Breast epithelium (tissue), 4 donors: ENCODE measurements at regions not wholly inside any gene's neighbourhood (a gene's known extent, or its start where the extent isn't known, plus 50 kb on each side); places are given as distances from the start of the nearest gene placed in this dataset.

Experiments used
- DNase-seq, 2 donors: peaks; one replicate each; pipeline ENCODE4 v3.0.0-alpha.2; 2019; ENCODE audit warnings: low spot score in 2 of 2
- H3K27ac ChIP-seq, 2 donors: fragments of 200-600 bp; sonication (generic) in 1 of 2; one replicate each; pipeline ENCODE4 v1.5.1; 2016 to 2019; ENCODE audit warnings: mild to moderate bottlenecking in 1 of 2
- H3K27me3 ChIP-seq, 2 donors: fragments of 200-600 bp; sonication (generic) in 1 of 2; one replicate each; pipeline versions ENCODE4 v1.5.1 to v1.6.0; 2017 to 2019; ENCODE audit warnings: control low read depth in 1 of 2, mild to moderate bottlenecking in 1 of 2
- H3K36me3 ChIP-seq: fragments of 200-600 bp; one replicate; pipeline ENCODE4 v1.5.1; 2019
- H3K4me1 ChIP-seq, 2 donors: fragments of 200-600 bp; sonication (generic); one replicate each; pipeline ENCODE4 v1.5.1; 2016 to 2019; ENCODE audit warnings: control low read depth in 1 of 2
- H3K4me3 ChIP-seq, 3 donors: fragments of 200-600 bp; sonication (generic); 1 replicate in 2 of 3; 2 replicates in 1 of 3; pipeline ENCODE4 v1.5.1; 2016 to 2019; ENCODE audit warnings: mild to moderate bottlenecking in 3 of 3, moderate library complexity in 2 of 3
- H3K9me3 ChIP-seq, 2 donors: fragments of 200-600 bp; sonication (generic) in 1 of 2; one replicate each; pipeline ENCODE4 v1.5.1; 2016 to 2019; ENCODE audit warnings: control low read depth in 1 of 2
- POLR2A ChIP-seq: fragments of 450-650 bp; IDR thresholded peaks from one replicate; pipeline ENCODE4 v1.6.1; 2016; ENCODE audit warnings: antibody characterized with exemption, mild to moderate bottlenecking, moderate library complexity
- POLR2AphosphoS5 ChIP-seq, 3 donors: sonication (generic); formaldehyde crosslinking; IDR thresholded peaks; one replicate each; pipeline ENCODE4 v1.6.1; 2017; ENCODE audit warnings: antibody characterized with exemption in 3 of 3
- intact Hi-C: fragments of 100-400 bp; cut with DNase I; formaldehyde crosslinking; loops from one replicate; pipeline ENCODE4 v1.15.1; 2023; ENCODE audit warnings: low total_unique reads
- TF ChIP-seq, protein P1 (sequence below), 3 donors: fragments of 450-650 bp; IDR thresholded peaks; one replicate each; pipeline ENCODE4 v1.5.1; 2016 to 2017; ENCODE audit warnings: antibody characterized with exemption in 3 of 3, mild to moderate bottlenecking in 3 of 3, moderate library complexity in 3 of 3

GRCh38 chr7:81197266-81197665 lies 278.4 kb upstream of the SEMA3C start:
- TF ChIP-seq, protein P1, sequence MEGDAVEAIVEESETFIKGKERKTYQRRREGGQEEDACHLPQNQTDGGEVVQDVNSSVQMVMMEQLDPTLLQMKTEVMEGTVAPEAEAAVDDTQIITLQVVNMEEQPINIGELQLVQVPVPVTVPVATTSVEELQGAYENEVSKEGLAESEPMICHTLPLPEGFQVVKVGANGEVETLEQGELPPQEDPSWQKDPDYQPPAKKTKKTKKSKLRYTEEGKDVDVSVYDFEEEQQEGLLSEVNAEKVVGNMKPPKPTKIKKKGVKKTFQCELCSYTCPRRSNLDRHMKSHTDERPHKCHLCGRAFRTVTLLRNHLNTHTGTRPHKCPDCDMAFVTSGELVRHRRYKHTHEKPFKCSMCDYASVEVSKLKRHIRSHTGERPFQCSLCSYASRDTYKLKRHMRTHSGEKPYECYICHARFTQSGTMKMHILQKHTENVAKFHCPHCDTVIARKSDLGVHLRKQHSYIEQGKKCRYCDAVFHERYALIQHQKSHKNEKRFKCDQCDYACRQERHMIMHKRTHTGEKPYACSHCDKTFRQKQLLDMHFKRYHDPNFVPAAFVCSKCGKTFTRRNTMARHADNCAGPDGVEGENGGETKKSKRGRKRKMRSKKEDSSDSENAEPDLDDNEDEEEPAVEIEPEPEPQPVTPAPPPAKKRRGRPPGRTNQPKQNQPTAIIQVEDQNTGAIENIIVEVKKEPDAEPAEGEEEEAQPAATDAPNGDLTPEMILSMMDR (IDR thresholded peaks at IDR 0.05), result no peak
- no peak for TF ChIP-seq POLR2AphosphoS5 (IDR thresholded peaks at IDR 0.05)
- TF ChIP-seq POLR2A, result no peak
- no peak for DNase-seq
- Histone ChIP-seq H3K9me3 (no peaks in the 10 kb centered on the region), H3K27me3 (no peaks in the 10 kb centered on the region), H3K36me3 (no peaks in the 10 kb centered on the region), H3K4me1 (no peaks in the 10 kb centered on the region), H3K27ac (no peak overlapping the region), H3K4me3 (no peak overlapping the region)
- intact Hi-C loops, result no loop called here

- H3K36me3 ChIP-seq, result no peaks in the 10 kb centered on the region
- intact Hi-C loops, result no loop called here
- TF ChIP-seq, protein P1 (IDR thresholded peaks at IDR 0.05), result no peak
- TF ChIP-seq POLR2A, result no peak
- TF ChIP-seq POLR2AphosphoS5 (IDR thresholded peaks at IDR 0.05), result no peak
- H3K27me3 ChIP-seq, result no peaks in the 10 kb centered on the region
- no peak overlapping the region for H3K4me3 ChIP-seq
- no peak for DNase-seq
- no peaks in the 10 kb centered on the region for H3K9me3 ChIP-seq
- no peak overlapping the region for H3K27ac ChIP-seq
- H3K4me1 ChIP-seq, result no peaks in the 10 kb centered on the region
These were observed 276.2 kb upstream of the SEMA3C start for GRCh38 chr7:81195033-81195432.

GRCh38 chr7:81190997-81191768 lies 272.3 kb upstream of the SEMA3C start:
- TF ChIP-seq, protein P1 (IDR thresholded peaks at IDR 0.05), result no peak
- TF ChIP-seq POLR2AphosphoS5 (IDR thresholded peaks at IDR 0.05), result no peak
- no peak for TF ChIP-seq POLR2A
- Histone ChIP-seq H3K4me3 (no peak overlapping the region), H3K36me3 (no peaks in the 10 kb centered on the region), H3K9me3 (no peaks in the 10 kb centered on the region), H3K4me1 (no peaks in the 10 kb centered on the region), H3K27me3 (no peaks in the 10 kb centered on the region), H3K27ac (no peak overlapping the region)
- intact Hi-C loops, result no loop called here
- no peak for DNase-seq

- DNase-seq, result no peak
- TF ChIP-seq POLR2A, result no peak
- TF ChIP-seq, protein P1 (IDR thresholded peaks at IDR 0.05), result no peak
- no peak for TF ChIP-seq POLR2AphosphoS5 (IDR thresholded peaks at IDR 0.05)
- Histone ChIP-seq H3K9me3 (no peaks in the 10 kb centered on the region), H3K4me3 (no peak overlapping the region), H3K4me1 (no peaks in the 10 kb centered on the region), H3K27me3 (no peaks in the 10 kb centered on the region), H3K27ac (no peak overlapping the region), H3K36me3 (no peaks in the 10 kb centered on the region)
- intact Hi-C loops, result no loop called here
These were observed 268.9 kb upstream of the SEMA3C start for GRCh38 chr7:81187753-81188152.

DNA sequence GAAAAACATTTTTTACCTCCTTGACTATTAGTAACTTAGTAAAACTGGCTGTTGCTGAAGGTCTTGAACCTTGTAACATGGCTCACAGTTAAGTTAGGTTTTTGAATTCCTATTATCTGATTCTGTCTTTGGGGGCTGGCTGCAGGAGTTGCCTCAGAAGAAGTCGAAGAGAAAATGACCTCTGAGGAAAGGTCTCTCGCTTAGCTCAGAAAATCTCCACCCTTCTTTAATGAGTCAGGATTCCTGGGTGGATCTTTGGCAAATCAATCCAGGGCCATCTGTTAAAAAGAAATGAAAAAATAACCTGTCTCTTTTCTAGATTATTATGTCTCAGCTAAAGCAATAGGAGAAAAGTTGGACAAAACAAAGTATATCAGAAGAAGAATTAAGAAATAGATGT lies 267.8 kb upstream of the SEMA3C start:
- Histone ChIP-seq H3K9me3 (no peaks in the 10 kb centered on the region), H3K4me3 (no peak overlapping the region), H3K27ac (no peak overlapping the region), H3K27me3 (no peaks in the 10 kb centered on the region), H3K4me1 (no peaks in the 10 kb centered on the region), H3K36me3 (no peaks in the 10 kb centered on the region)
- no peak for TF ChIP-seq POLR2A
- TF ChIP-seq, protein P1 (IDR thresholded peaks at IDR 0.05), result no peak
- no peak for TF ChIP-seq POLR2AphosphoS5 (IDR thresholded peaks at IDR 0.05)
- intact Hi-C loops, result no loop called here
- no peak for DNase-seq
